ENCODE measurements at regions not wholly inside any gene's neighbourhood (a gene's known extent, or its start where the extent isn't known, plus 50 kb on each side); places are given as distances from the start of the nearest gene placed in this dataset.

DNA sequence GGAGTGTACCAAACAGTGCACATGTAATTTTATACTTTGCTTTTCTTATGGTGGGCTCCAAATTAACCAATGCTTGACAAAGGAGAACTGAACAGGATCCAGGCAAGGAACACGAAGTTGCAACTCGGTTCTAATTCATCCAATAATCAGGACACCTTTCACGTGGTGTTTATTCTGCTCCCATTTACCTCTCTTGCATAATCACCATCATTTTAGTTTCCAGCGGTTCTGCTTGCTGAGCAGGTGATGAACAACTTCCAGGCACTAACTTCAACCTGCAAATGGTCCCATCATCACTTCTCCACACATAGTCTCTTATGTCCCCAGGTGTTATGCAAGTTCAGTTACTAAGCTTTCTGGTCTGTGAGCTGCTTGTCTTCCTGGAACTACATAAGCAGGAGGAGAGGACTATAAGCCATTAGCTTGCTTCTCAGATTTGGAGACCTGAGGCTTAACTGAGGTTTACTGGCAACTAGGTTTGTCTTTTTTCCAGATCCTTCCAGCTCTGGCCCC lies 326.8 kb upstream of the SLC30A5 start:
- no peaks in the 10 kb centered on the region for H3K9me3 Mint-ChIP-seq
- H3K4me2 ChIP-seq, result no peak overlapping the region
- DNase-seq (ENCODE audit: low spot score), result no peak
- no peaks in the 10 kb centered on the region for H3K9me3 ChIP-seq (ENCODE audit: low read depth)
- no peaks in the 10 kb centered on the region for H4K20me1 ChIP-seq (ENCODE audit: low read depth)
- no peak overlapping the region for H3K9ac ChIP-seq
- no peaks in the 10 kb centered on the region for H3F3A ChIP-seq (ENCODE audit: low read depth)
- no peaks in the 10 kb centered on the region for H3K36me3 Mint-ChIP-seq
- no peak overlapping the region for H3K4me3 Mint-ChIP-seq
- peaks cover 3% of the 10 kb centered on the region for H3K27me3 Mint-ChIP-seq (ENCODE audit: insufficient read depth, low read depth)
- H3K4me1 Mint-ChIP-seq, result peaks cover 18% of the 10 kb centered on the region
- no peaks in the 10 kb centered on the region for H3K36me3 ChIP-seq
- H3K79me2 ChIP-seq (ENCODE audit: low read depth), result no peaks in the 10 kb centered on the region
- H3K27ac ChIP-seq, result no peak overlapping the region
- no peak overlapping the region for H2AFZ ChIP-seq (replicated peaks)
- peaks cover 10% of the 10 kb centered on the region for H3K4me1 ChIP-seq
- no peaks in the 10 kb centered on the region for H3K27me3 ChIP-seq
- TF ChIP-seq EZH2 (IDR thresholded peaks at IDR 0.05) (no peak), EZH2phosphoT487 (IDR thresholded peaks at IDR 0.05) (no peak)
- TF ChIP-seq, protein P1, sequence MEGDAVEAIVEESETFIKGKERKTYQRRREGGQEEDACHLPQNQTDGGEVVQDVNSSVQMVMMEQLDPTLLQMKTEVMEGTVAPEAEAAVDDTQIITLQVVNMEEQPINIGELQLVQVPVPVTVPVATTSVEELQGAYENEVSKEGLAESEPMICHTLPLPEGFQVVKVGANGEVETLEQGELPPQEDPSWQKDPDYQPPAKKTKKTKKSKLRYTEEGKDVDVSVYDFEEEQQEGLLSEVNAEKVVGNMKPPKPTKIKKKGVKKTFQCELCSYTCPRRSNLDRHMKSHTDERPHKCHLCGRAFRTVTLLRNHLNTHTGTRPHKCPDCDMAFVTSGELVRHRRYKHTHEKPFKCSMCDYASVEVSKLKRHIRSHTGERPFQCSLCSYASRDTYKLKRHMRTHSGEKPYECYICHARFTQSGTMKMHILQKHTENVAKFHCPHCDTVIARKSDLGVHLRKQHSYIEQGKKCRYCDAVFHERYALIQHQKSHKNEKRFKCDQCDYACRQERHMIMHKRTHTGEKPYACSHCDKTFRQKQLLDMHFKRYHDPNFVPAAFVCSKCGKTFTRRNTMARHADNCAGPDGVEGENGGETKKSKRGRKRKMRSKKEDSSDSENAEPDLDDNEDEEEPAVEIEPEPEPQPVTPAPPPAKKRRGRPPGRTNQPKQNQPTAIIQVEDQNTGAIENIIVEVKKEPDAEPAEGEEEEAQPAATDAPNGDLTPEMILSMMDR (IDR thresholded peaks at IDR 0.05), result no peak
- no peak overlapping the region for H3K4me3 ChIP-seq
- no peak overlapping the region for H3K27ac Mint-ChIP-seq

DNA sequence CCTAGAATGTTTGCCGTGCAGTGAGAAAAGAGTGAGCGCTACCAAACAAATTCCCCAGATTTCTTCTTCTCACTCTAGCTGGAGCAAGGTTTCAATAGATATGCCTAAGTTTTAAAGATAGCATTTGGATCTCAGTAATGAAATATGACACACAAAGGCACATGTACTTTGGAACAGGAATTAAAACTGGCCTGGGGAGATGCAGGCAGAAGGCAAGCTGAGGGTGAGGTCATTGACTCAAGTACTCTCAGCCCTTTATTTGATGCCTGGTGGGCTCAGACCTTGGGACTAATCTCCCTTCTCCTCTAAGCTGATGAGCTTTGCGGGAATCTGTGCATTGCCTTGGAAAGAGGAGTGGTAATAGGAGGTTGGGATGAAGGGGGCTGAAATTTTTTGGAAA lies 323.3 kb upstream of the SLC30A5 start:
- peaks cover 3% of the 10 kb centered on the region for H3K9me3 Mint-ChIP-seq
- DNase-seq (ENCODE audit: low spot score), result peak; percentile 31
- no peaks in the 10 kb centered on the region for H3K27me3 ChIP-seq
- no peaks in the 10 kb centered on the region for H3K9me3 ChIP-seq (ENCODE audit: low read depth)
- H3K9ac ChIP-seq, result no peak overlapping the region
- H3K4me3 ChIP-seq, result no peak overlapping the region
- H3F3A ChIP-seq (ENCODE audit: low read depth), result no peaks in the 10 kb centered on the region
- no peak overlapping the region for H3K4me2 ChIP-seq
- H2AFZ ChIP-seq (replicated peaks), result no peak overlapping the region
- peaks cover 13% of the 10 kb centered on the region for H3K27me3 Mint-ChIP-seq (ENCODE audit: insufficient read depth, low read depth)
- peaks cover 10% of the 10 kb centered on the region for H3K4me1 ChIP-seq
- H3K27ac ChIP-seq, result no peak overlapping the region
- no peaks in the 10 kb centered on the region for H3K79me2 ChIP-seq (ENCODE audit: low read depth)
- TF ChIP-seq EZH2 (IDR thresholded peaks at IDR 0.05) (no peak), EZH2phosphoT487 (IDR thresholded peaks at IDR 0.05) (no peak)
- TF ChIP-seq, protein P1 (IDR thresholded peaks at IDR 0.05), result no peak
- peak overlapping the region; percentile 21 for H3K27ac Mint-ChIP-seq
- peaks cover 23% of the 10 kb centered on the region for H3K4me1 Mint-ChIP-seq
- no peak overlapping the region for H3K4me3 Mint-ChIP-seq
- no peaks in the 10 kb centered on the region for H4K20me1 ChIP-seq (ENCODE audit: low read depth)
- peaks cover 3% of the 10 kb centered on the region for H3K36me3 Mint-ChIP-seq
- no peaks in the 10 kb centered on the region for H3K36me3 ChIP-seq

DNA sequence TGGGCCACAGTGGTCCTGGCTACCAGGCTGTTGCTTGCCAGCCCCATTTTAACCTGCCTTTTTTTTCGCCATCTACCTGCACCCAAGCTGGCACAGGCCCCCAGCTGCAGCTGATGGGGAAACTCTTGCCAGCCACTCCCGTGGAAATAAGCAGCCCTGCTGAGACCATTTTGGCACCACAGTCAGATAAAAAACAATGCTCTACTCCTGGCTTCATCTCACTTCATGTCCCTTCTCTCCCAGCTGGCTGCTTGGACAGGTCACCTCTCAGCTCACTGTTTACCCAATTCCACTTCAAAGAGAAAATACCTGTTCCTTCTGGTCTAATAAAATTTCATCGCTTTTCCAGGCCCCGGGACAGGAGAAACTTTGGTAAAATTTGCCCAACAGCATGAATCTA lies 322.6 kb upstream of the SLC30A5 start:
- Histone ChIP-seq H3K27me3 (no peaks in the 10 kb centered on the region), H4K20me1 (ENCODE audit: low read depth) (no peaks in the 10 kb centered on the region), H3K4me3 (no peak overlapping the region), H3K79me2 (ENCODE audit: low read depth) (no peaks in the 10 kb centered on the region), H3K9ac (no peak overlapping the region), H3F3A (ENCODE audit: low read depth) (no peaks in the 10 kb centered on the region), H3K27ac (no peak overlapping the region), H3K36me3 (no peaks in the 10 kb centered on the region), H3K4me2 (no peak overlapping the region), H3K4me1 (peaks cover 10% of the 10 kb centered on the region), H2AFZ (replicated peaks) (no peak overlapping the region), H3K9me3 (ENCODE audit: low read depth) (no peaks in the 10 kb centered on the region)
- H3K9me3 Mint-ChIP-seq, result peaks cover 3% of the 10 kb centered on the region
- DNase-seq (ENCODE audit: low spot score), result no peak
- H3K27me3 Mint-ChIP-seq (ENCODE audit: insufficient read depth, low read depth), result peaks cover 13% of the 10 kb centered on the region
- peaks cover 3% of the 10 kb centered on the region for H3K36me3 Mint-ChIP-seq
- no peak overlapping the region for H3K27ac Mint-ChIP-seq
- H3K4me1 Mint-ChIP-seq, result peaks cover 23% of the 10 kb centered on the region
- H3K4me3 Mint-ChIP-seq, result no peak overlapping the region
- no peak for TF ChIP-seq EZH2phosphoT487 (IDR thresholded peaks at IDR 0.05)
- no peak for TF ChIP-seq EZH2 (IDR thresholded peaks at IDR 0.05)
- TF ChIP-seq, protein P1 (IDR thresholded peaks at IDR 0.05), result no peak

Data from neural progenitor cell (in vitro differentiated cells).